ENCODE measurements at regions not wholly inside any gene's neighbourhood (a gene's known extent, or its start where the extent isn't known, plus 50 kb on each side); places are given as distances from the start of the nearest gene placed in this dataset.

GRCh38 chr12:4858386-4858785 lies 51.3 kb upstream of the KCNA1 start:
- no peak overlapping the region for H3K27ac ChIP-seq
- ATAC-seq (peak; percentile 38 to 61), DNase-seq (no peak)
- H3K27me3 ChIP-seq (ENCODE audit: low read depth) = peaks cover 33% of the 10 kb centered on the region
- H3K4me3 ChIP-seq = peak overlapping the region; percentile 24
- intact Hi-C loops (cut with DNase I) = no loop called here
- peaks cover 13% of the 10 kb centered on the region for H3K4me1 ChIP-seq
- no peak for TF ChIP-seq CTCF (IDR thresholded peaks at IDR 0.05)
- H3K9me3 ChIP-seq = no peaks in the 10 kb centered on the region
- H3K36me3 ChIP-seq = no peaks in the 10 kb centered on the region

- no peak overlapping the region for H3K27ac ChIP-seq
- no peak overlapping the region for H3K4me3 ChIP-seq
- peaks cover 13% of the 10 kb centered on the region for H3K4me1 ChIP-seq
- TF ChIP-seq CTCF (IDR thresholded peaks at IDR 0.05) = no peak
- no peaks in the 10 kb centered on the region for H3K9me3 ChIP-seq
- intact Hi-C loops (cut with DNase I) = no loop called here
- DNase-seq (no peak), ATAC-seq (no peak)
- no peaks in the 10 kb centered on the region for H3K36me3 ChIP-seq
- peaks cover 40% of the 10 kb centered on the region for H3K27me3 ChIP-seq (ENCODE audit: low read depth)
Measured at GRCh38 chr12:4859478-4860210, 50.1 kb upstream of the KCNA1 start.

Data from lower lobe of right lung (tissue), 2 donors.